GM13976 (cell line): ENCODE measurements at regions not wholly inside any gene's neighbourhood (a gene's known extent, or its start where the extent isn't known, plus 50 kb on each side); places are given as distances from the start of the nearest gene placed in this dataset.

Source experiments
- DNase-seq: peaks from one replicate; pipeline ENCODE4 v3.0.0; 2012; ENCODE audit warnings: low spot score
- CTCF ChIP-seq: IDR thresholded peaks from 2 replicates; pipeline ENCODE4 v1.5.1; 2012; ENCODE audit warnings: borderline replicate concordance, mild to moderate bottlenecking; ENCODE audit not compliant: insufficient read depth; ENCODE audit errors: extremely low read depth, missing control alignments, control extremely low read depth
- in situ Hi-C: fragments of 300-500 bp; cut with MboI; formaldehyde crosslinking; loops from one replicate; pipeline ENCODE4 v1.12.0; 2022; ENCODE audit warnings: low sequenced_read_pairs, mixed read lengths, inconsistent platforms; ENCODE audit not compliant: unreplicated experiment

- in situ Hi-C loops = no loop called here
- DNase-seq = no peak
- no peak for TF ChIP-seq CTCF
These were observed 420.5 kb upstream of the BCHE start for GRCh38 chr3:166257715-166258114.

- TF ChIP-seq CTCF = no peak
- DNase-seq = no peak
- in situ Hi-C loops = no loop called here
These were observed 411.6 kb upstream of the BCHE start for GRCh38 chr3:166248784-166249183.

GRCh38 chr3:166243511-166243910 lies 406.3 kb upstream of the BCHE start:
- TF ChIP-seq CTCF = no peak
- in situ Hi-C loops = no loop called here

GRCh38 chr3:166223120-166223519 lies 385.9 kb upstream of the BCHE start:
- DNase-seq = no peak
- in situ Hi-C loops = no loop called here
- TF ChIP-seq CTCF = no peak

More at GRCh38 chr3:166243511-166243910, 406.3 kb upstream of the BCHE start:
- no peak for DNase-seq

GRCh38 chr3:166211451-166211850 lies 374.2 kb upstream of the BCHE start:
- TF ChIP-seq CTCF = no peak
- DNase-seq = no peak
- in situ Hi-C loops = no loop called here

GRCh38 chr3:166209701-166210100 lies 372.5 kb upstream of the BCHE start:
- no peak for DNase-seq
- TF ChIP-seq CTCF = no peak
- in situ Hi-C loops = no loop called here

GRCh38 chr3:166205158-166205557 lies 367.9 kb upstream of the BCHE start:
- no peak for TF ChIP-seq CTCF
- in situ Hi-C loops = no loop called here
- DNase-seq = no peak
